Calu3 (cell line): ENCODE measurements at regions not wholly inside any gene's neighbourhood (a gene's known extent, or its start where the extent isn't known, plus 50 kb on each side); places are given as distances from the start of the nearest gene placed in this dataset.

Experiments
- BruUV-seq: library from RNA; stranded (reverse); fragments of 400-500 nt; replicated peaks from 2 replicates; lab custom pipeline; 2021; lab: Mats Ljungman, UMichigan
- CTCF ChIA-PET: fragments of 300-600 bp; sonication (Branson Sonifier 250); formaldehyde crosslinking; loops from one replicate; lab custom pipeline; 2022; ENCODE audit warnings: antibody characterized with exemption; lab: Charles Lee
- DNase-seq: peaks from one replicate; pipeline ENCODE4 v3.0.0; 2022
- H3K27ac Mint-ChIP-seq: one replicate; pipeline ENCODE4 v1.8.0; 2022; ENCODE audit warnings: mixed read lengths; ENCODE audit not compliant: unreplicated experiment
- H3K27me3 Mint-ChIP-seq: one replicate; pipeline ENCODE4 v1.8.0; 2022; ENCODE audit warnings: mixed read lengths; ENCODE audit not compliant: unreplicated experiment
- H3K36me3 Mint-ChIP-seq: one replicate; pipeline ENCODE4 v1.8.0; 2022; ENCODE audit warnings: mild to moderate bottlenecking, moderate library complexity, mixed read lengths; ENCODE audit not compliant: insufficient read depth, unreplicated experiment
- H3K4me1 Mint-ChIP-seq: one replicate; pipeline ENCODE4 v1.8.0; 2022; ENCODE audit warnings: mild to moderate bottlenecking, low read depth, mixed read lengths; ENCODE audit not compliant: unreplicated experiment
- H3K4me3 Mint-ChIP-seq: one replicate; pipeline ENCODE4 v1.8.0; 2022; ENCODE audit warnings: mild to moderate bottlenecking, low read depth, moderate library complexity, mixed read lengths; ENCODE audit not compliant: unreplicated experiment
- H3K9me3 Mint-ChIP-seq: one replicate; pipeline ENCODE4 v1.8.0; 2022; ENCODE audit warnings: low read depth, mixed read lengths; ENCODE audit not compliant: unreplicated experiment
- intact Hi-C: fragments of 100-400 bp; cut with micrococcal nuclease; formaldehyde crosslinking; loops from one replicate; pipeline ENCODE4 v1.10.0; 2022; ENCODE audit not compliant: unreplicated experiment
- TF ChIP-seq, protein P1 (sequence below): fragments of 200-600 bp; IDR thresholded peaks from one replicate; pipeline ENCODE4 v1.8.0; 2022; ENCODE audit warnings: antibody characterized with exemption; ENCODE audit not compliant: unreplicated experiment

DNA sequence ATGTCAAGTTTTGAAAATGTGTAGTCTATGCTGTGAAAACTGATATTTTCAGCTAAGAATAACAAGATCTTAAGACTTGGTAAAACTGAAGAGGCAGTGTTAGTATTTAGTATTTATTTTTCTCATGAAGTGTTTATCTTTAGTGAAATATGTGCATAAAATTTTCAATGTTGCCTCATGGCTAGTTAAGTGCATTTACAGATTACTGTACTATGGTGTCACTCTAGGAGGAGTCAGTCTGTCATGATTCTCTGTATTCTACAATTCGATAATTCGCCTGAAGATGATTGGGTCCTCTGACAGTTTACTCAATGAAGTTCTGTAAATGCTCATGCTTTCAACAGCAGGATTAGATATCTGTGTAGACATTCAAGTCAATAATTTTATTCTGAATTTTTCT lies 488.1 kb upstream of the GRM3 start:
- TF ChIP-seq, protein P1, sequence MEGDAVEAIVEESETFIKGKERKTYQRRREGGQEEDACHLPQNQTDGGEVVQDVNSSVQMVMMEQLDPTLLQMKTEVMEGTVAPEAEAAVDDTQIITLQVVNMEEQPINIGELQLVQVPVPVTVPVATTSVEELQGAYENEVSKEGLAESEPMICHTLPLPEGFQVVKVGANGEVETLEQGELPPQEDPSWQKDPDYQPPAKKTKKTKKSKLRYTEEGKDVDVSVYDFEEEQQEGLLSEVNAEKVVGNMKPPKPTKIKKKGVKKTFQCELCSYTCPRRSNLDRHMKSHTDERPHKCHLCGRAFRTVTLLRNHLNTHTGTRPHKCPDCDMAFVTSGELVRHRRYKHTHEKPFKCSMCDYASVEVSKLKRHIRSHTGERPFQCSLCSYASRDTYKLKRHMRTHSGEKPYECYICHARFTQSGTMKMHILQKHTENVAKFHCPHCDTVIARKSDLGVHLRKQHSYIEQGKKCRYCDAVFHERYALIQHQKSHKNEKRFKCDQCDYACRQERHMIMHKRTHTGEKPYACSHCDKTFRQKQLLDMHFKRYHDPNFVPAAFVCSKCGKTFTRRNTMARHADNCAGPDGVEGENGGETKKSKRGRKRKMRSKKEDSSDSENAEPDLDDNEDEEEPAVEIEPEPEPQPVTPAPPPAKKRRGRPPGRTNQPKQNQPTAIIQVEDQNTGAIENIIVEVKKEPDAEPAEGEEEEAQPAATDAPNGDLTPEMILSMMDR = no peak
- Mint-ChIP-seq H3K27me3 (no peaks in the 10 kb centered on the region), H3K27ac (no peak overlapping the region), H3K4me3 (no peak overlapping the region), H3K9me3 (peaks cover 4% of the 10 kb centered on the region), H3K36me3 (no peaks in the 10 kb centered on the region), H3K4me1 (no peaks in the 10 kb centered on the region)
- no TSS peak for BruUV-seq
- intact Hi-C loops = no loop called here
- no peak for DNase-seq
- CTCF ChIA-PET = no interaction called here

DNA sequence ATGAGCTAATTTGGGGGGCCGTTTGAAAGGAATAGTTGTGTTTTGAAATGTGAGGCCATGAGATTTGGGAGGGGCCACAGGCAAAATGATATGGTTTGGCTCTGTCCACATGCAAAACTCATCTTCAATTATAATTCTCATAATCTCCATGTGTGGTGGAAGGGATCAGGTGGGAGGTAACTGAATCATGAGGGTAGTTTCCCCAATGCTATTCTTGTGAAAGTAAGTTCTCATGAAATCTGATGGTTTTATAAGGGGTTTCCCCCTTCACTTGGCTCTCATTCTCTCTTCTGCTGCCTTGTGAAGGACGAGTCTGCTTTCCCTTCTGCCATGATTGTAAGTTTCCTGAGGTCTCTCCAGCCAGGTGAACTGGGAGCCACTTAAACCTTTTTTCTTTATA lies 490.8 kb upstream of the GRM3 start:
- H3K36me3 Mint-ChIP-seq = no peaks in the 10 kb centered on the region
- TF ChIP-seq, protein P1 = no peak
- no TSS peak for BruUV-seq
- no peak for DNase-seq
- CTCF ChIA-PET = no interaction called here
- H3K27me3 Mint-ChIP-seq = no peaks in the 10 kb centered on the region
- H3K9me3 Mint-ChIP-seq = no peaks in the 10 kb centered on the region
- H3K4me1 Mint-ChIP-seq = no peaks in the 10 kb centered on the region
- intact Hi-C loops = no loop called here
- H3K4me3 Mint-ChIP-seq = no peak overlapping the region
- no peak overlapping the region for H3K27ac Mint-ChIP-seq

DNA sequence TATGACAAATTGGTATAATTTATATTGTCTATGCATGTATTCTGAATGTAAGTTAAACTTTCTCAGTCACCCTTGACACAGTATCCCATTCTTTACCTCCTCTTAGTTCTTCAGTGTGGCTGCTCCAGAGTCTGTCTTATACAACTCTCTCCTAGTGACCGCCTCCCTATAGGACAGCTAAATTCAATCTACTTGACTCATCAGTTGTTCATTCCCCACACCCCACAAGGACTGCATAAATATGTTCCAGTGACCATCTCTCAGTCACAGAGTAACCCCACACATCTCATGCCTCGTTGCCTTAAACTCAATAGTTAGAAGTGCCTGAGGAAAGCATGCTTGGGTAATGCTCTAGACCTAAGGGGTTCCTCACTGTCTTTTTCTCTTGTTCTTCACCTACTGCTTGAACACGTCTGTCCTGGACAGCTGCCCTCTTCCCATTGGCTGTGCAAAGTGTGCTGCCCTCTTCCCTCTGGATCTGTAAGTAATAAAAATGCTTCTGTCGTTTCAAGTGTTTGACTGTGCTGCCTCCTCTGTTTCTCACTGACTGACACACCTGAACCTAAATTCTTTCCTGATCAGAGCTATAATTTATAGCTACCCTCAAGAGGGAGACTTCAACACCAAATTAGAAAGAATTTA lies 494.6 kb upstream of the GRM3 start:
- CTCF ChIA-PET = no interaction called here
- Mint-ChIP-seq H3K27me3 (no peaks in the 10 kb centered on the region), H3K4me3 (no peak overlapping the region), H3K27ac (no peak overlapping the region), H3K9me3 (no peaks in the 10 kb centered on the region), H3K4me1 (no peaks in the 10 kb centered on the region), H3K36me3 (no peaks in the 10 kb centered on the region)
- no peak for DNase-seq
- BruUV-seq = no TSS peak
- TF ChIP-seq, protein P1 = no peak
- intact Hi-C loops = no loop called here

DNA sequence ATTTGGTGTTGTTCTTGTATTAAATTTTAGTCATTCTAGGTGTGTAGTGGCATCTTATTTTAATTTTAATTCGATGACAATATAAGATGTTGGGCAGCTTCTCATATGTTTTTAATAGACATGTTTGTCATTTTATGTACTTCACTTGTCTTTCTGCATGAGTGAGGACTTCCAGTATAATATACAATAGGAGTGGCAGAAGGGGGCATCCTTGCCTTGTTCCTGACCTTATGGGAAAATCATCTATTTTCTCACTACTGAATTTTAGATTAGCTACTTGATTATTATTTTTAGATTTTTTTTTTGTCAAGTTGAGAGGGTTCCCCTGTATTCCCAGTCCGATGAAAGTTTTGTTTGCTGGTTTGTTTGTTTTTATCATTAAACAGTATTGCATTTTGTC lies 495.2 kb upstream of the GRM3 start:
- no peak for DNase-seq
- H3K27me3 Mint-ChIP-seq = no peaks in the 10 kb centered on the region
- intact Hi-C loops = no loop called here
- BruUV-seq = no TSS peak
- H3K4me1 Mint-ChIP-seq = no peaks in the 10 kb centered on the region
- H3K36me3 Mint-ChIP-seq = no peaks in the 10 kb centered on the region
- no peak overlapping the region for H3K4me3 Mint-ChIP-seq
- TF ChIP-seq, protein P1 = no peak
- H3K27ac Mint-ChIP-seq = no peak overlapping the region
- no peaks in the 10 kb centered on the region for H3K9me3 Mint-ChIP-seq
- CTCF ChIA-PET = no interaction called here
